Transverse colon (tissue), 3 donors: ENCODE measurements at regions not wholly inside any gene's neighbourhood (a gene's known extent, or its start where the extent isn't known, plus 50 kb on each side); places are given as distances from the start of the nearest gene placed in this dataset.
A peak's percentile ranks its signal among the peaks of the same experiment; 100 is the strongest.

Experiments used
- CTCF ChIP-seq, 5 experiments: fragments of 200-600 bp in 3 of 5; fragments of 450-650 bp in 2 of 5; sonication (generic) in 3 of 5; IDR thresholded peaks; 1 replicate in 2 of 5; 2 replicates in 3 of 5; pipeline ENCODE4 v1.5.1; 2016 to 2017; ENCODE audit warnings: antibody characterized with exemption in 5 of 5, inconsistent platforms in 3 of 5, mild to moderate bottlenecking in 2 of 5, moderate library complexity in 1 of 5
- EP300 ChIP-seq: sonication (generic); formaldehyde crosslinking; IDR thresholded peaks from one replicate; pipeline ENCODE4 v1.6.1; 2017; ENCODE audit warnings: antibody characterized with exemption, low read depth
- POLR2A ChIP-seq: fragments of 450-650 bp; IDR thresholded peaks from one replicate; pipeline ENCODE4 v1.6.1; 2016; ENCODE audit warnings: antibody characterized with exemption, mild to moderate bottlenecking, moderate library complexity

- peak; percentile 34 to 65 (median 54) for TF ChIP-seq CTCF (IDR thresholded peaks at IDR 0.05)
- no peak for TF ChIP-seq POLR2A
- TF ChIP-seq EP300 = no peak
Observed at GRCh38 chr16:72467157-72467759, 295.3 kb upstream of the PMFBP1 start.
